GM23248 (cell line): ENCODE measurements at regions not wholly inside any gene's neighbourhood (a gene's known extent, or its start where the extent isn't known, plus 50 kb on each side); places are given as distances from the start of the nearest gene placed in this dataset.

Source experiments
- DNase-seq: peaks from one replicate; pipeline ENCODE4 v3.0.0-alpha.2; 2015
- H2AFZ ChIP-seq: fragments of 200-600 bp; sonication (generic); 2 replicates; pipeline ENCODE4 v1.6.1; 2016; ENCODE audit warnings: antibody characterized with exemption
- H3F3A ChIP-seq: fragments of 200-600 bp; sonication (generic); 2 replicates; pipeline ENCODE4 v1.6.1; 2016; ENCODE audit warnings: mild to moderate bottlenecking, antibody characterized with exemption, mixed run types; ENCODE audit not compliant: insufficient read depth
- H3K27ac ChIP-seq: fragments of 200-600 bp; sonication (generic); 2 replicates; pipeline ENCODE4 v1.5.1; 2016; ENCODE audit warnings: mild to moderate bottlenecking
- H3K27me3 ChIP-seq: fragments of 200-600 bp; sonication (generic); replicated peaks from 2 replicates; pipeline ENCODE4 v1.6.1; 2016; ENCODE audit warnings: mild to moderate bottlenecking; ENCODE audit not compliant: insufficient read depth
- H3K36me3 ChIP-seq: fragments of 200-600 bp; sonication (generic); 2 replicates; pipeline ENCODE4 v1.6.1; 2016; ENCODE audit warnings: low read depth, mild to moderate bottlenecking
- H3K4me1 ChIP-seq: fragments of 200-600 bp; sonication (generic); 2 replicates; pipeline ENCODE4 v1.6.1; 2016; ENCODE audit warnings: mild to moderate bottlenecking; ENCODE audit not compliant: insufficient read depth
- H3K4me2 ChIP-seq: fragments of 200-600 bp; sonication (generic); one replicate; pipeline ENCODE4 v1.6.1; 2016; ENCODE audit warnings: mild to moderate bottlenecking; ENCODE audit not compliant: unreplicated experiment
- H3K4me3 ChIP-seq: fragments of 200-600 bp; sonication (generic); 2 replicates; pipeline ENCODE4 v1.5.1; 2016; ENCODE audit warnings: mild to moderate bottlenecking
- H3K79me2 ChIP-seq: fragments of 200-600 bp; sonication (generic); 2 replicates; pipeline ENCODE4 v1.6.1; 2016; ENCODE audit warnings: mild to moderate bottlenecking; ENCODE audit not compliant: insufficient read depth
- H3K9ac ChIP-seq: fragments of 200-600 bp; sonication (generic); 2 replicates; pipeline ENCODE4 v1.6.1; 2016; ENCODE audit warnings: mild to moderate bottlenecking
- H3K9me2 ChIP-seq: fragments of 200-600 bp; sonication (generic); 2 replicates; pipeline ENCODE4 v1.6.1; 2016; ENCODE audit warnings: mixed run types, mild to moderate bottlenecking, moderate library complexity; ENCODE audit not compliant: insufficient read depth
- H3K9me3 ChIP-seq: fragments of 200-600 bp; sonication (generic); one replicate; pipeline ENCODE4 v1.6.1; 2017; ENCODE audit warnings: low read depth
- H4K20me1 ChIP-seq: fragments of 200-600 bp; sonication (generic); 2 replicates; pipeline ENCODE4 v1.6.0; 2016; ENCODE audit not compliant: insufficient read depth
- EZH2 ChIP-seq: fragments of 200-600 bp; sonication (generic); IDR thresholded peaks from 2 replicates; pipeline ENCODE4 v1.6.1; 2018; ENCODE audit warnings: antibody characterized with exemption, mild to moderate bottlenecking; ENCODE audit not compliant: insufficient read depth, poor library complexity, severe bottlenecking
- EZH2phosphoT487 ChIP-seq: fragments of 200-600 bp; sonication (generic); IDR thresholded peaks from 2 replicates; pipeline ENCODE4 v1.6.1; 2018; ENCODE audit warnings: antibody characterized with exemption, moderate library complexity, mild to moderate bottlenecking, low read depth; ENCODE audit not compliant: insufficient read depth
- WGBS, 2 experiments: methylation state at CpG; one replicate each; pipeline ENCODE4 v1.1.6; 2015 to 2017; ENCODE audit warnings: low lambda C conversion rate in 2 of 2, low coverage in 1 of 2; ENCODE audit errors: missing lambda C conversion rate in 2 of 2; 5-methylcytosine and 5-hydroxymethylcytosine counted together
- in situ Hi-C: fragments of 300-500 bp; cut with MboI; formaldehyde crosslinking; loops from 2 replicates; pipeline ENCODE4 v1.15.0; 2020

GRCh38 chr6:159623156-159623555, 69.9 kb downstream of the SOD2 start:
- Histone ChIP-seq H3K9me3 (no peaks in the 10 kb centered on the region), H2AFZ (no peak overlapping the region), H3K4me3 (no peak overlapping the region), H4K20me1 (no peaks in the 10 kb centered on the region), H3K9me2 (no peaks in the 10 kb centered on the region), H3K79me2 (no peaks in the 10 kb centered on the region), H3K36me3 (no peaks in the 10 kb centered on the region), H3K9ac (no peak overlapping the region), H3K4me1 (no peaks in the 10 kb centered on the region), H3K27me3 (no peaks in the 10 kb centered on the region), H3K27ac (no peak overlapping the region), H3F3A (no peaks in the 10 kb centered on the region), H3K4me2 (no peak overlapping the region)
- DNase-seq: no peak
- WGBS, 2 experiments: 96 to 97% methylated on average over 5 of the region's 5 CpGs
- TF ChIP-seq EZH2phosphoT487 (no peak), EZH2 (no peak)
- in situ Hi-C loops: no loop called here

- Histone ChIP-seq H3K27ac (no peak overlapping the region), H4K20me1 (no peaks in the 10 kb centered on the region), H2AFZ (no peak overlapping the region), H3K36me3 (no peaks in the 10 kb centered on the region), H3K4me3 (no peak overlapping the region), H3K9me3 (no peaks in the 10 kb centered on the region), H3K27me3 (no peaks in the 10 kb centered on the region), H3K79me2 (no peaks in the 10 kb centered on the region), H3K9ac (no peak overlapping the region), H3F3A (no peaks in the 10 kb centered on the region), H3K4me1 (no peaks in the 10 kb centered on the region), H3K4me2 (no peak overlapping the region), H3K9me2 (no peaks in the 10 kb centered on the region)
- in situ Hi-C loops: no loop called here
- 13 to 30% methylated on average over 1 of the region's 1 CpG for WGBS, 2 experiments
- DNase-seq: no peak
- TF ChIP-seq EZH2 (no peak), EZH2phosphoT487 (no peak)
Observed at GRCh38 chr6:159620947-159621346, 72.1 kb downstream of the SOD2 start.

- no peaks in the 10 kb centered on the region for H3K27me3 ChIP-seq
- H3K9me2 ChIP-seq: no peaks in the 10 kb centered on the region
- no peaks in the 10 kb centered on the region for H4K20me1 ChIP-seq
- 85 to 90% methylated on average over 1 of the region's 1 CpG for WGBS, 2 experiments
- no peaks in the 10 kb centered on the region for H3K79me2 ChIP-seq
- H3F3A ChIP-seq: no peaks in the 10 kb centered on the region
- no peaks in the 10 kb centered on the region for H3K9me3 ChIP-seq
- H3K4me1 ChIP-seq: no peaks in the 10 kb centered on the region
- TF ChIP-seq EZH2: no peak
- TF ChIP-seq EZH2phosphoT487: no peak
- in situ Hi-C loops: no loop called here
- H3K4me3 ChIP-seq: no peak overlapping the region
- H3K4me2 ChIP-seq: no peak overlapping the region
- no peaks in the 10 kb centered on the region for H3K36me3 ChIP-seq
- DNase-seq: no peak
- no peak overlapping the region for H2AFZ ChIP-seq
- no peak overlapping the region for H3K27ac ChIP-seq
- H3K9ac ChIP-seq: no peak overlapping the region
Observed at GRCh38 chr6:159617444-159617843, 75.6 kb downstream of the SOD2 start.

- WGBS, 2 experiments: 66 to 72% methylated on average over 2 of the region's 2 CpGs
- Histone ChIP-seq H3K4me1 (no peaks in the 10 kb centered on the region), H3K4me3 (no peak overlapping the region), H3K27me3 (no peaks in the 10 kb centered on the region), H3K27ac (no peak overlapping the region), H3K9ac (no peak overlapping the region), H3K36me3 (no peaks in the 10 kb centered on the region), H3K4me2 (no peak overlapping the region), H3K9me2 (no peaks in the 10 kb centered on the region), H4K20me1 (no peaks in the 10 kb centered on the region), H2AFZ (no peak overlapping the region), H3K79me2 (no peaks in the 10 kb centered on the region), H3K9me3 (no peaks in the 10 kb centered on the region), H3F3A (no peaks in the 10 kb centered on the region)
- in situ Hi-C loops: no loop called here
- no peak for DNase-seq
- no peak for TF ChIP-seq EZH2phosphoT487
- TF ChIP-seq EZH2: no peak
Observed at GRCh38 chr6:159616456-159616855, 76.6 kb downstream of the SOD2 start.

- H3K4me3 ChIP-seq: no peak overlapping the region
- no peaks in the 10 kb centered on the region for H3K9me3 ChIP-seq
- no peak overlapping the region for H3K4me2 ChIP-seq
- in situ Hi-C loops: no loop called here
- no peak overlapping the region for H2AFZ ChIP-seq
- H3K9ac ChIP-seq: no peak overlapping the region
- WGBS, 2 experiments: 0 to 3% methylated on average over 3 of the region's 3 CpGs
- H3K4me1 ChIP-seq: no peaks in the 10 kb centered on the region
- no peaks in the 10 kb centered on the region for H3K36me3 ChIP-seq
- H3F3A ChIP-seq: no peaks in the 10 kb centered on the region
- DNase-seq: no peak
- no peak overlapping the region for H3K27ac ChIP-seq
- H4K20me1 ChIP-seq: no peaks in the 10 kb centered on the region
- no peaks in the 10 kb centered on the region for H3K9me2 ChIP-seq
- H3K79me2 ChIP-seq: no peaks in the 10 kb centered on the region
- H3K27me3 ChIP-seq: no peaks in the 10 kb centered on the region
- no peak for TF ChIP-seq EZH2
- TF ChIP-seq EZH2phosphoT487: no peak
Observed at GRCh38 chr6:159615918-159616317, 77.1 kb downstream of the SOD2 start.
